ENCODE measurements at regions not wholly inside any gene's neighbourhood (a gene's known extent, or its start where the extent isn't known, plus 50 kb on each side); places are given as distances from the start of the nearest gene placed in this dataset.
"Not testable (repeated sequence)": the region's sequence is repeated elsewhere in the genome, so short reads cannot be mapped to it uniquely, and the experiment has no call there.

DNA sequence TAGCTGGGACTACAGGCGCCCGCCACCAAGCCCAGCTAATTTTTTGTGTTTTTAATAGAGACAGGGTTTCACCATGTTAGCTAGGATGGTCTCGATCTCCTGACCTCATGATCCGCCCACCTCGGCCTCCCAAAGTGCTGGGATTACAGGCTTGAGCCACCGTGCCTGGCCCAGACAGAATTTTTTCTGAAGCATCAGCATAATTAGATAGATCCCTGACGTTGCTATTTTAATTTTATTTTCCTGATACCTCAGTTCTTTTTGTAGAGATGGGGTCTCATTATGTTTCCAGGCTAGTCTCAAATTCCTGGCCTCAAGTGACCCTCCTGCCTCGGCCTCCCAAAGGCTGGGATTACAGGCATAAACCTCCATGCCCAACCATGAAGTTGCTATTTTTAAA, 79.8 kb downstream of the P2RY1 start:
- not testable (repeated sequence) for TF ChIP-seq POLR2AphosphoS5 (IDR thresholded peaks at IDR 0.05); EZH2 (IDR thresholded peaks at IDR 0.05; ENCODE audit: borderline replicate concordance, insufficient read depth, low read length, poor library complexity, severe bottlenecking)
- TF ChIP-seq, protein P1, sequence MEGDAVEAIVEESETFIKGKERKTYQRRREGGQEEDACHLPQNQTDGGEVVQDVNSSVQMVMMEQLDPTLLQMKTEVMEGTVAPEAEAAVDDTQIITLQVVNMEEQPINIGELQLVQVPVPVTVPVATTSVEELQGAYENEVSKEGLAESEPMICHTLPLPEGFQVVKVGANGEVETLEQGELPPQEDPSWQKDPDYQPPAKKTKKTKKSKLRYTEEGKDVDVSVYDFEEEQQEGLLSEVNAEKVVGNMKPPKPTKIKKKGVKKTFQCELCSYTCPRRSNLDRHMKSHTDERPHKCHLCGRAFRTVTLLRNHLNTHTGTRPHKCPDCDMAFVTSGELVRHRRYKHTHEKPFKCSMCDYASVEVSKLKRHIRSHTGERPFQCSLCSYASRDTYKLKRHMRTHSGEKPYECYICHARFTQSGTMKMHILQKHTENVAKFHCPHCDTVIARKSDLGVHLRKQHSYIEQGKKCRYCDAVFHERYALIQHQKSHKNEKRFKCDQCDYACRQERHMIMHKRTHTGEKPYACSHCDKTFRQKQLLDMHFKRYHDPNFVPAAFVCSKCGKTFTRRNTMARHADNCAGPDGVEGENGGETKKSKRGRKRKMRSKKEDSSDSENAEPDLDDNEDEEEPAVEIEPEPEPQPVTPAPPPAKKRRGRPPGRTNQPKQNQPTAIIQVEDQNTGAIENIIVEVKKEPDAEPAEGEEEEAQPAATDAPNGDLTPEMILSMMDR (IDR thresholded peaks at IDR 0.05; ENCODE audit: poor library complexity, severe bottlenecking), result not testable (repeated sequence)
